ENCODE measurements at regions not wholly inside any gene's neighbourhood (a gene's known extent, or its start where the extent isn't known, plus 50 kb on each side); places are given as distances from the start of the nearest gene placed in this dataset.

- TF ChIP-seq, protein P1, sequence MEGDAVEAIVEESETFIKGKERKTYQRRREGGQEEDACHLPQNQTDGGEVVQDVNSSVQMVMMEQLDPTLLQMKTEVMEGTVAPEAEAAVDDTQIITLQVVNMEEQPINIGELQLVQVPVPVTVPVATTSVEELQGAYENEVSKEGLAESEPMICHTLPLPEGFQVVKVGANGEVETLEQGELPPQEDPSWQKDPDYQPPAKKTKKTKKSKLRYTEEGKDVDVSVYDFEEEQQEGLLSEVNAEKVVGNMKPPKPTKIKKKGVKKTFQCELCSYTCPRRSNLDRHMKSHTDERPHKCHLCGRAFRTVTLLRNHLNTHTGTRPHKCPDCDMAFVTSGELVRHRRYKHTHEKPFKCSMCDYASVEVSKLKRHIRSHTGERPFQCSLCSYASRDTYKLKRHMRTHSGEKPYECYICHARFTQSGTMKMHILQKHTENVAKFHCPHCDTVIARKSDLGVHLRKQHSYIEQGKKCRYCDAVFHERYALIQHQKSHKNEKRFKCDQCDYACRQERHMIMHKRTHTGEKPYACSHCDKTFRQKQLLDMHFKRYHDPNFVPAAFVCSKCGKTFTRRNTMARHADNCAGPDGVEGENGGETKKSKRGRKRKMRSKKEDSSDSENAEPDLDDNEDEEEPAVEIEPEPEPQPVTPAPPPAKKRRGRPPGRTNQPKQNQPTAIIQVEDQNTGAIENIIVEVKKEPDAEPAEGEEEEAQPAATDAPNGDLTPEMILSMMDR (conservative IDR thresholded peaks at IDR 0.05; ENCODE audit: low read depth in 2 of 2): no peak
- TF ChIP-seq JUNB (IDR thresholded peaks at IDR 0.05; ENCODE audit: unreplicated experiment): no peak
- no peak for TF ChIP-seq REST (IDR thresholded peaks at IDR 0.05; ENCODE audit: unreplicated experiment)
- no peak for TF ChIP-seq STAT1 (IDR thresholded peaks at IDR 0.05; ENCODE audit: unreplicated experiment)
- TF ChIP-seq, protein P2, sequence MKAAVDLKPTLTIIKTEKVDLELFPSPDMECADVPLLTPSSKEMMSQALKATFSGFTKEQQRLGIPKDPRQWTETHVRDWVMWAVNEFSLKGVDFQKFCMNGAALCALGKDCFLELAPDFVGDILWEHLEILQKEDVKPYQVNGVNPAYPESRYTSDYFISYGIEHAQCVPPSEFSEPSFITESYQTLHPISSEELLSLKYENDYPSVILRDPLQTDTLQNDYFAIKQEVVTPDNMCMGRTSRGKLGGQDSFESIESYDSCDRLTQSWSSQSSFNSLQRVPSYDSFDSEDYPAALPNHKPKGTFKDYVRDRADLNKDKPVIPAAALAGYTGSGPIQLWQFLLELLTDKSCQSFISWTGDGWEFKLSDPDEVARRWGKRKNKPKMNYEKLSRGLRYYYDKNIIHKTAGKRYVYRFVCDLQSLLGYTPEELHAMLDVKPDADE (IDR thresholded peaks at IDR 0.05): no peak
Measured at GRCh38 chr2:234242459-234242836, 191.9 kb downstream of the SPP2 start (continued).

GRCh38 chr2:234241656-234242458, 191.4 kb downstream of the SPP2 start:
- Histone ChIP-seq H3K4me3 (no peak overlapping the region), H3K9me2 (ENCODE audit: insufficient read depth) (no peaks in the 10 kb centered on the region), H3F3A (replicated peaks; ENCODE audit: low read depth) (no peaks in the 10 kb centered on the region), H3K27me3 (ENCODE audit: insufficient read depth) (no peaks in the 10 kb centered on the region), H3K4me2 (no peak overlapping the region), H2AFZ (no peak overlapping the region), H3K36me3 (ENCODE audit: insufficient read depth) (no peaks in the 10 kb centered on the region), H3K27ac (ENCODE audit: low read depth) (no peak overlapping the region), H4K20me1 (replicated peaks; ENCODE audit: insufficient read depth) (no peaks in the 10 kb centered on the region), H3K79me2 (replicated peaks; ENCODE audit: insufficient read depth) (no peaks in the 10 kb centered on the region), H3K4me1 (ENCODE audit: insufficient read depth) (peaks cover 4% of the 10 kb centered on the region; the same call in 1 of the 2 replicates)
- no peak for DNase-seq (ENCODE audit: low spot score)
- H3K27me3 Mint-ChIP-seq (ENCODE audit: insufficient read depth, low read depth, poor library complexity): no peaks in the 10 kb centered on the region
- peaks cover 19% of the 10 kb centered on the region for H3K9me3 Mint-ChIP-seq
- H3K27ac Mint-ChIP-seq: no peak overlapping the region
- no peaks in the 10 kb centered on the region; the same call in 2 of the 3 replicates for H3K4me1 Mint-ChIP-seq
- H3K4me3 Mint-ChIP-seq: no peak overlapping the region
- TF ChIP-seq ZNF331 (CRISPR knock-in tag; IDR thresholded peaks at IDR 0.05; ENCODE audit: low read depth): no peak
- no peak for TF ChIP-seq STAT1 (IDR thresholded peaks at IDR 0.05; ENCODE audit: unreplicated experiment)
- TF ChIP-seq REST (IDR thresholded peaks at IDR 0.05; ENCODE audit: unreplicated experiment): no peak
- TF ChIP-seq NANOG (IDR thresholded peaks at IDR 0.05; ENCODE audit: borderline replicate concordance): no peak
- TF ChIP-seq, protein P1 (conservative IDR thresholded peaks at IDR 0.05; ENCODE audit: low read depth in 2 of 2): no peak
- no peak for TF ChIP-seq JUNB (IDR thresholded peaks at IDR 0.05; ENCODE audit: unreplicated experiment)
- no peak for TF ChIP-seq EZH2phosphoT487 (IDR thresholded peaks at IDR 0.05; ENCODE audit: unreplicated experiment)
- no peak for TF ChIP-seq EZH2 (IDR thresholded peaks at IDR 0.05; ENCODE audit: low read depth, unreplicated experiment)
- TF ChIP-seq POLR2AphosphoS5 (IDR thresholded peaks at IDR 0.05; ENCODE audit: low read depth): no peak
- ATAC-seq: no peak
- peaks cover 3% of the 10 kb centered on the region; the same call in 2 of the 3 replicates for H3K36me3 Mint-ChIP-seq (ENCODE audit: low read depth)
